OCI-LY3 (cell line): ENCODE measurements at regions not wholly inside any gene's neighbourhood (a gene's known extent, or its start where the extent isn't known, plus 50 kb on each side); places are given as distances from the start of the nearest gene placed in this dataset.

Experiments used
- CTCF ChIP-seq: fragments of 200-600, 300-600 bp; sonication (generic); IDR thresholded peaks from 2 replicates; pipeline ENCODE4 v1.5.1; 2014; ENCODE audit warnings: antibody characterized with exemption, low read length, low read depth
- EZH2phosphoT487 ChIP-seq: fragments of 200-600 bp; shearing (Covaris generic); IDR thresholded peaks from 2 replicates; pipeline ENCODE4 v1.6.1; 2018; ENCODE audit warnings: antibody characterized with exemption, mixed run types, low read depth

GRCh38 chr15:81896356-81896755, 149.5 kb downstream of the MEX3B start:
- TF ChIP-seq CTCF (no peak), EZH2phosphoT487 (no peak)
